MCF 10A (cell line): ENCODE measurements at regions not wholly inside any gene's neighbourhood (a gene's known extent, or its start where the extent isn't known, plus 50 kb on each side); places are given as distances from the start of the nearest gene placed in this dataset.

Source experiments
- BruUV-seq: library from RNA; stranded (reverse); fragments of 400-500 nt; replicated peaks from 2 replicates; lab custom pipeline; 2021; lab: Mats Ljungman, UMichigan
- CTCF ChIA-PET: fragments of 300-600 bp; sonication (Branson Sonifier 250); formaldehyde crosslinking; extraction: SDS; loops from one replicate; lab custom pipeline; 2021; ENCODE audit warnings: antibody characterized with exemption, inconsistent platforms; lab: Yijun Ruan, JAX
- POLR2A ChIA-PET: fragments of 300-600, 350-650 bp; sonication (Branson Sonifier 250); formaldehyde crosslinking; extraction: SDS; loops from one replicate; lab custom pipeline; 2020; ENCODE audit warnings: antibody characterized with exemption, inconsistent platforms; lab: Yijun Ruan, JAX
- DNase-seq: peaks from one replicate; pipeline ENCODE4 v3.0.0-alpha.2; 2018; ENCODE audit not compliant: unreplicated experiment
- H3K27ac Mint-ChIP-seq: one replicate; pipeline ENCODE4 v1.8.0; 2022; ENCODE audit warnings: mild to moderate bottlenecking, low read depth, mixed read lengths; ENCODE audit not compliant: unreplicated experiment
- H3K27me3 Mint-ChIP-seq: one replicate; pipeline ENCODE4 v1.8.0; 2022; ENCODE audit warnings: mixed read lengths; ENCODE audit not compliant: insufficient read depth, unreplicated experiment
- H3K36me3 Mint-ChIP-seq: one replicate; pipeline ENCODE4 v1.8.0; 2022; ENCODE audit warnings: mild to moderate bottlenecking, moderate library complexity, mixed read lengths; ENCODE audit not compliant: insufficient read depth, unreplicated experiment
- H3K4me1 Mint-ChIP-seq: one replicate; pipeline ENCODE4 v1.8.0; 2022; ENCODE audit warnings: mixed read lengths; ENCODE audit not compliant: insufficient read depth, unreplicated experiment
- H3K4me3 Mint-ChIP-seq: one replicate; pipeline ENCODE4 v1.8.0; 2022; ENCODE audit warnings: mild to moderate bottlenecking, moderate library complexity, mixed read lengths; ENCODE audit not compliant: unreplicated experiment
- H3K9me3 Mint-ChIP-seq: one replicate; pipeline ENCODE4 v1.8.0; 2022; ENCODE audit warnings: mixed read lengths; ENCODE audit not compliant: unreplicated experiment
- CTCF ChIP-seq: fragments of 200-600 bp; IDR thresholded peaks from one replicate; pipeline ENCODE4 v1.8.0; 2022; ENCODE audit warnings: antibody characterized with exemption, mild to moderate bottlenecking; ENCODE audit not compliant: unreplicated experiment
- intact Hi-C: fragments of 100-400 bp; cut with micrococcal nuclease; formaldehyde crosslinking; loops from 2 replicates; pipeline ENCODE4 v1.14.1; 2022

GRCh38 chr4:173745765-173746164, 215.7 kb upstream of the HAND2 start:
- ChIA-PET POLR2A (no interaction called here), CTCF (no interaction called here)
- intact Hi-C loops, result no loop called here
- no TSS peak for BruUV-seq
- H3K36me3 Mint-ChIP-seq, result no peaks in the 10 kb centered on the region
- peaks cover 59% of the 10 kb centered on the region for H3K27me3 Mint-ChIP-seq
- no peaks in the 10 kb centered on the region for H3K9me3 Mint-ChIP-seq
- H3K4me1 Mint-ChIP-seq, result no peaks in the 10 kb centered on the region
- no peak overlapping the region for H3K4me3 Mint-ChIP-seq
- no peak overlapping the region for H3K27ac Mint-ChIP-seq
- no peak for TF ChIP-seq CTCF
- no peak for DNase-seq

GRCh38 chr4:173736840-173737239, 206.8 kb upstream of the HAND2 start:
- H3K27ac Mint-ChIP-seq, result no peak overlapping the region
- ChIA-PET POLR2A (no interaction called here), CTCF (no interaction called here)
- no peaks in the 10 kb centered on the region for H3K9me3 Mint-ChIP-seq
- no peak for TF ChIP-seq CTCF
- H3K4me3 Mint-ChIP-seq, result no peak overlapping the region
- H3K4me1 Mint-ChIP-seq, result no peaks in the 10 kb centered on the region
- no peaks in the 10 kb centered on the region for H3K36me3 Mint-ChIP-seq
- BruUV-seq, result no TSS peak
- DNase-seq, result no peak
- intact Hi-C loops, result no loop called here
- H3K27me3 Mint-ChIP-seq, result peaks cover 25% of the 10 kb centered on the region

GRCh38 chr4:173735585-173735984, 205.6 kb upstream of the HAND2 start:
- no peaks in the 10 kb centered on the region for H3K9me3 Mint-ChIP-seq
- ChIA-PET POLR2A (interaction anchor here (0.7 to 0.8 kb wide), 2 partner anchors 18 to 406 kb away, joined by 3 to 4 read pairs; no protein-coding TSS in a partner anchor), CTCF (no interaction called here)
- TF ChIP-seq CTCF, result no peak
- H3K27me3 Mint-ChIP-seq, result peaks cover 25% of the 10 kb centered on the region
- H3K27ac Mint-ChIP-seq, result no peak overlapping the region
- no peak overlapping the region for H3K4me3 Mint-ChIP-seq
- DNase-seq, result no peak
- H3K4me1 Mint-ChIP-seq, result no peaks in the 10 kb centered on the region
- intact Hi-C loops, result no loop called here
- H3K36me3 Mint-ChIP-seq, result no peaks in the 10 kb centered on the region
- BruUV-seq, result no TSS peak

- Mint-ChIP-seq H3K27me3 (peaks cover 25% of the 10 kb centered on the region), H3K9me3 (no peaks in the 10 kb centered on the region), H3K27ac (no peak overlapping the region), H3K4me1 (no peaks in the 10 kb centered on the region), H3K36me3 (no peaks in the 10 kb centered on the region), H3K4me3 (no peak overlapping the region)
- DNase-seq, result peak; percentile 27
- TF ChIP-seq CTCF, result no peak
- intact Hi-C loops, result no loop called here
- BruUV-seq, result no TSS peak
- POLR2A ChIA-PET, result interaction anchor here (0.8 kb wide), 1 partner anchor 19 kb away, joined by 4 read pairs; no protein-coding TSS in a partner anchor
- CTCF ChIA-PET, result no interaction called here
Observed at GRCh38 chr4:173735049-173735448, 205.0 kb upstream of the HAND2 start.
